ENCODE measurements at regions not wholly inside any gene's neighbourhood (a gene's known extent, or its start where the extent isn't known, plus 50 kb on each side); places are given as distances from the start of the nearest gene placed in this dataset.

DNA sequence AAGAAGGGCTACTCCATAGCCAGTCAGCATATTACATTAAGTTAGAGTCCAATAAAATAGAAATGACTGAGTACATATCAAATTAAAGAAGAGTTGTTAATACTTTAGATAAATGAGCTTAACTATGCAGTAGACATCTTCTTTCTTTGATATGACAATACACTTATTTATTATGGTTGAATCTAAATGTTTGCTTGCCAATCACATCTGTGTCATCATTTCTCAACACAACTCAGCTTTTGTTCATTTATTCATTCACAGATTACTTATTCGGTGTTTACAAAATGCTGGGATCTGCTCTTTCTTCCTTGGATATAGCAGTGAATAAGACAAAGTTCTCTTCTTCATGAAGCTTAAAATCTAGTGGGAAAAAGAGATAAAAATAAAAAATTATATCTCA, 614.6 kb upstream of the ATP2B1 start:
- H3K36me3 ChIP-seq (ENCODE audit: control insufficient read depth, insufficient read depth, low read length): no peaks in the 10 kb centered on the region
- no peaks in the 10 kb centered on the region for H3K4me1 ChIP-seq (ENCODE audit: control insufficient read depth, insufficient read depth, low read length)
- no peaks in the 10 kb centered on the region for H3K27me3 ChIP-seq (ENCODE audit: control insufficient read depth, insufficient read depth, low read length, poor library complexity, severe bottlenecking)
- H3K9me3 ChIP-seq (ENCODE audit: control insufficient read depth, low read length): no peaks in the 10 kb centered on the region
- H3K27ac ChIP-seq (ENCODE audit: insufficient read depth, low read depth, low read length, poor library complexity, severe bottlenecking): no peak overlapping the region
- H3K4me3 ChIP-seq (ENCODE audit: insufficient read depth, low read depth, low read length): no peak overlapping the region
- 100% methylated on average over 1 of the region's 1 CpG for WGBS, 2 experiments

DNA sequence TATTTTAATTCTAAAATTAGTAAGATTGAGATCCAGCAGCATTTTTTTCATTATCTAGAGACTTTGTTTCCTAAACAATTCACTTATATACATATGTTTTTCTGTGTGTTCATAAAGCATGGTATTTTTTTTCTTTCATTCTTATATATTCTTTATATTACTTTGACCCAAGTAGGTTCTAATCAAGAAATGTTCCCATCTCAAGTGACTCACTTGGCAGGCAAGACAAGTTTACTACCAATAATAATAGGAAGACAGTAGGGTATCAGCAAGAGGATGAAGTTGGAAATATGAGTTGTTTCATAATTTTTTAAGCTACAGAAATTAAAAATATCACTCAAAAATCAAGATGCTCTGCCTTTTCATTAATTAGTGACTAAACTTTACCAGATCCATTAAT, 613.4 kb upstream of the ATP2B1 start:
- Histone ChIP-seq H3K27ac (ENCODE audit: insufficient read depth, low read depth, low read length, poor library complexity, severe bottlenecking) (no peak overlapping the region), H3K4me1 (ENCODE audit: control insufficient read depth, insufficient read depth, low read length) (no peaks in the 10 kb centered on the region), H3K9me3 (ENCODE audit: control insufficient read depth, low read length) (no peaks in the 10 kb centered on the region), H3K4me3 (ENCODE audit: insufficient read depth, low read depth, low read length) (no peak overlapping the region), H3K27me3 (ENCODE audit: control insufficient read depth, insufficient read depth, low read length, poor library complexity, severe bottlenecking) (no peaks in the 10 kb centered on the region), H3K36me3 (ENCODE audit: control insufficient read depth, insufficient read depth, low read length) (no peaks in the 10 kb centered on the region)

DNA sequence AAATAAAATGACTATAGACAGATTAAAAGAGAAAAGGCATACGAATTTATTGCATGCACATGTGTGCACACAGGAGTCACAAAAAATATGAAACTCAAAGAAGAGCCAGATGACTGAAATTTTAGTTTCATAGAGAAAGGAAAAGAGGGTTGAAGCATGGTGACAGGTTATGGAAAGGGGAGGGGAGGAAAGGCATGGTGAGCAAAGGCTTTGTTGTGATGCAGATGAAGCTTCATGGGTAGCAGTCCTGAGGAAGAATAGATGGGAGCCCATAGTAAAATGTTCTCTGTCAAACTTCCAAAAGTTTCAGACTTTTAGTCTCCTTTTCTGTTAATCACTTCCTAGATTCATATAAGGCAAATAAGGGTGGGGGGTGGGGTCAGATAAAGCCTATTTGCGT, 612.7 kb upstream of the ATP2B1 start:
- 79 to 90% methylated on average over 2 of the region's 2 CpGs for WGBS, 2 experiments
- H3K27ac ChIP-seq (ENCODE audit: insufficient read depth, low read depth, low read length, poor library complexity, severe bottlenecking): no peak overlapping the region
- no peaks in the 10 kb centered on the region for H3K9me3 ChIP-seq (ENCODE audit: control insufficient read depth, low read length)
- H3K4me3 ChIP-seq (ENCODE audit: insufficient read depth, low read depth, low read length): no peak overlapping the region
- no peaks in the 10 kb centered on the region for H3K4me1 ChIP-seq (ENCODE audit: control insufficient read depth, insufficient read depth, low read length)
- no peaks in the 10 kb centered on the region for H3K27me3 ChIP-seq (ENCODE audit: control insufficient read depth, insufficient read depth, low read length, poor library complexity, severe bottlenecking)
- H3K36me3 ChIP-seq (ENCODE audit: control insufficient read depth, insufficient read depth, low read length): no peaks in the 10 kb centered on the region

DNA sequence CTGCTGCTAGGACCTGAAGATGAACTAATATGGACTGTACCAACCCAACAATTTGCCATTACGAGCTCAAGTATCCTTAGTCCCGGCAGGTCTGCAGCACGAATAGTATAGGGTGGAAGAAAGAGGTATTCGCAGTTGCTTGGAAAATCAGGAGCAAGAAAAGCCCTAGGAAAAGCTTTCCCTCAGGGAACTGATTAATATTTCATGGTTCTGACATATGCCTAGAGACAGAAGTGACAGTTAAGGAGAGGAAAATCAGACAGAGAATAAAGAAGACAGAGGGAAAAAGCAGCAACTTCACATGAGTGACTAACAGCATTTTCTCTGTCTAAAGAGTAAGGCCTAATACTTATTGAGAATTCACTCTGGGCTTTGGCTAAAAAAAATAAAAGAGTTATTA, 602.9 kb upstream of the ATP2B1 start:
- Histone ChIP-seq H3K36me3 (ENCODE audit: control insufficient read depth, insufficient read depth, low read length) (no peaks in the 10 kb centered on the region), H3K9me3 (ENCODE audit: control insufficient read depth, low read length) (no peaks in the 10 kb centered on the region), H3K27ac (ENCODE audit: insufficient read depth, low read depth, low read length, poor library complexity, severe bottlenecking) (no peak overlapping the region), H3K27me3 (ENCODE audit: control insufficient read depth, insufficient read depth, low read length, poor library complexity, severe bottlenecking) (no peaks in the 10 kb centered on the region), H3K4me1 (ENCODE audit: control insufficient read depth, insufficient read depth, low read length) (no peaks in the 10 kb centered on the region), H3K4me3 (ENCODE audit: insufficient read depth, low read depth, low read length) (no peak overlapping the region)
- WGBS, 2 experiments: 91 to 97% methylated on average over 4 of the region's 4 CpGs

DNA sequence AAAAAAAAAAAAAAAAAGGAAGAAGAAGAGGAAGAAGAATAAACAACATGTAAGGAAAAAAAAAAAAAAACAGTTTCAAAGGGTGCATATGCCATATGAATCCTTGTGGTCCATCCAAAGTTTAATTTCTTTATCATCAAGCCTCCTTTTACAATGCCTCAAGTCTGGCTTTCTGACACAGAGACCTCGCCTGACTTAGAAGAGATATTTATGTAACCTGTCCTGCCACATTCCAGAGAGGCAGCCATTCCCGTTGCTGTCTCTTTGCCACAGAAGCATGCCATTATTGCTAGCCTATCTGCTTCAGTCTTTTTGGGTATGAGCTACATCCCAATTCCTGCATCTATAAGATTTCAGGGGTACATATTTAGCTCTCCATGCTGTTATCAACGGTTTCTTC, 596.7 kb upstream of the ATP2B1 start:
- Histone ChIP-seq H3K27ac (ENCODE audit: insufficient read depth, low read depth, low read length, poor library complexity, severe bottlenecking) (no peak overlapping the region), H3K9me3 (ENCODE audit: control insufficient read depth, low read length) (no peaks in the 10 kb centered on the region), H3K4me1 (ENCODE audit: control insufficient read depth, insufficient read depth, low read length) (no peaks in the 10 kb centered on the region), H3K36me3 (ENCODE audit: control insufficient read depth, insufficient read depth, low read length) (no peaks in the 10 kb centered on the region), H3K4me3 (ENCODE audit: insufficient read depth, low read depth, low read length) (no peak overlapping the region), H3K27me3 (ENCODE audit: control insufficient read depth, insufficient read depth, low read length, poor library complexity, severe bottlenecking) (no peaks in the 10 kb centered on the region)
- 77 to 79% methylated on average over 2 of the region's 3 CpGs for WGBS, 2 experiments

DNA sequence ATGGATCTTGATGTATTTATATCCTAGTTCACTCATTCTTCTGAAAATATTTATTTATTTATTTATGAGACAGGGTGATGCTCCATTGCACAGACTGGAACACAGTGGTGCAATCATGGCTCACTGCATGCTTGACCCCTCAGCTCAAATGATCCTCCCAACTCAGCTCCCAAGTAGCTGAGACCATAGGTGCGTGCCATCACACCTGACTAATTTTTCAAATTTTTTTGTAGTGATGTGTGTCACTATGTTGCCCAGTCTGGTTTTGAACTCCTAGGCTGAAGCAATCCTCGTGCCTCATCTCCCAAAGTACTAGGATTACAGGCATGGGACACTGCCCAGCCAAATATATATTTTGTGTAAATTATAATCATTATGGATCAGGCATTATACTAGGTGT, 595.6 kb upstream of the ATP2B1 start:
- H3K27me3 ChIP-seq (ENCODE audit: control insufficient read depth, insufficient read depth, low read length, poor library complexity, severe bottlenecking): no peaks in the 10 kb centered on the region
- no peak overlapping the region for H3K27ac ChIP-seq (ENCODE audit: insufficient read depth, low read depth, low read length, poor library complexity, severe bottlenecking)
- H3K9me3 ChIP-seq (ENCODE audit: control insufficient read depth, low read length): no peaks in the 10 kb centered on the region
- no peaks in the 10 kb centered on the region for H3K36me3 ChIP-seq (ENCODE audit: control insufficient read depth, insufficient read depth, low read length)
- H3K4me1 ChIP-seq (ENCODE audit: control insufficient read depth, insufficient read depth, low read length): no peaks in the 10 kb centered on the region
- WGBS, 2 experiments: 91 to 96% methylated on average over 2 of the region's 2 CpGs
- no peak overlapping the region for H3K4me3 ChIP-seq (ENCODE audit: insufficient read depth, low read depth, low read length)

DNA sequence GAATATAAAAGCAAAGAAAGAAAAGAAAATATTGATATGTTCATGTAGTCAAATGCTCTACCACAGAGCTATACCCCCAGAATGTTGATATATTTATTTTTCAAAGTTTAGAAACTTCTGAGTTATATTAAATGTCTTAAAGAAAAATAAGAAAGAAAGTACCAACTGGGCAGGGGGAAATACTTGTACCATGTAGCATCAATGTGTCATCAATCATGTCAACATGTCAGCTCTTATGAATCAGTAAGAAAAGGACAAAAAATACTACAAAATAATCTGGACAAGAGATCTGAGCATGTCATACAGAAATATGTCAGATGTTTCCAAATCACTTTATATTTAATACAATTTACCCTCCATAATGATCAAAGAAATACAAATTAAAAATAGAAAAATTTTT, 595.1 kb upstream of the ATP2B1 start:
- Histone ChIP-seq H3K27ac (ENCODE audit: insufficient read depth, low read depth, low read length, poor library complexity, severe bottlenecking) (no peak overlapping the region), H3K9me3 (ENCODE audit: control insufficient read depth, low read length) (no peaks in the 10 kb centered on the region), H3K36me3 (ENCODE audit: control insufficient read depth, insufficient read depth, low read length) (no peaks in the 10 kb centered on the region), H3K4me1 (ENCODE audit: control insufficient read depth, insufficient read depth, low read length) (no peaks in the 10 kb centered on the region), H3K4me3 (ENCODE audit: insufficient read depth, low read depth, low read length) (no peak overlapping the region), H3K27me3 (ENCODE audit: control insufficient read depth, insufficient read depth, low read length, poor library complexity, severe bottlenecking) (no peaks in the 10 kb centered on the region)

DNA sequence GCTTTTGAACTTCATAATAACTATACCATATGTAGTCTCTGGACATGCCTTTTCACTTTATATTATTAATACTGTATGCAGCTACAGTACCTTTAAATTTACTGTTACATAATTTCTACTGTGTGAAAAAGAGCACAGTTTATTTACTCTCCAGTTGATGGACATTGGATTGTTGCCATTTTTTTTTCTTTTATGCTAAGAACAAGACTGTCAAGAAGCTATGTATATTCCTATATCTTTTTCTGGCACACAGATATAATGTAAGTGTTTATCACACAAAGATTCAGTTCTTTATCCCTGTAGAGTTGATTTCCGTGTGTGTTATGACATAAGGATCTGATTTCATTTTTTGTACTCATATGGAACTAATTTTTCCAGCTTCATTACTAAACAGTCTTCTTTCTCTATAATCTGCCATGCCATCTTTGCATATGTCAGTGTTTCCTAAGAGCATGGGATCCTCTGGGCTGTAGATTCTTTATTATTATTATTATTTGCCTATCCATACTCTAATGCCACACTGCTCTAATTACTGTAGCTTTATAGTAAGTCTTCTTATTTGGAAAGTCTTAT, 593.0 kb upstream of the ATP2B1 start:
- Histone ChIP-seq H3K4me3 (ENCODE audit: insufficient read depth, low read depth, low read length) (no peak overlapping the region), H3K4me1 (ENCODE audit: control insufficient read depth, insufficient read depth, low read length) (no peaks in the 10 kb centered on the region), H3K9me3 (ENCODE audit: control insufficient read depth, low read length) (no peaks in the 10 kb centered on the region), H3K27ac (ENCODE audit: insufficient read depth, low read depth, low read length, poor library complexity, severe bottlenecking) (no peak overlapping the region), H3K27me3 (ENCODE audit: control insufficient read depth, insufficient read depth, low read length, poor library complexity, severe bottlenecking) (no peaks in the 10 kb centered on the region), H3K36me3 (ENCODE audit: control insufficient read depth, insufficient read depth, low read length) (no peaks in the 10 kb centered on the region)
- WGBS, 2 experiments: no CpG with 5 or more reads among the region's 1 CpG

DNA sequence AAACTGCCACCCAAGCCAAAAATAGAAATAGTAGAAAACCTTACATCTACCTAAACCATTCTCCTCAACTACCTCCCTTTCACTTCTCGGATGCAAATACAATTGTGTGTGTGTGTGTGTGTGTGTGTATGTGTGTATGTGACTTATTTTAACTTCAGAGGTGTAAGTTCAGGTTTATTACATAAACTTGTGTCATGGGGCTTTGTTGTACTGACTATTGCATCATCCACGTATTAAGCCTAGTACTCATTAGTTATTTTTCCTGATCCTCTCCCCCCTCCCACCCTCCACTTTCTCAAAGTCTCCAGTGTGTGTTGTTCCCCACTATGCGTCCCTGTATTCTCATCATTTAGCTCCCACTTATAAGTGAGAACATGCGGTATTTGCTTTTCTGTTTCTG, 592.5 kb upstream of the ATP2B1 start:
- WGBS, 2 experiments: 90 to 92% methylated on average over 3 of the region's 4 CpGs
- H3K36me3 ChIP-seq (ENCODE audit: control insufficient read depth, insufficient read depth, low read length): no peaks in the 10 kb centered on the region
- no peak overlapping the region for H3K4me3 ChIP-seq (ENCODE audit: insufficient read depth, low read depth, low read length)
- no peak overlapping the region for H3K27ac ChIP-seq (ENCODE audit: insufficient read depth, low read depth, low read length, poor library complexity, severe bottlenecking)
- H3K27me3 ChIP-seq (ENCODE audit: control insufficient read depth, insufficient read depth, low read length, poor library complexity, severe bottlenecking): no peaks in the 10 kb centered on the region
- no peaks in the 10 kb centered on the region for H3K9me3 ChIP-seq (ENCODE audit: control insufficient read depth, low read length)
- H3K4me1 ChIP-seq (ENCODE audit: control insufficient read depth, insufficient read depth, low read length): no peaks in the 10 kb centered on the region

DNA sequence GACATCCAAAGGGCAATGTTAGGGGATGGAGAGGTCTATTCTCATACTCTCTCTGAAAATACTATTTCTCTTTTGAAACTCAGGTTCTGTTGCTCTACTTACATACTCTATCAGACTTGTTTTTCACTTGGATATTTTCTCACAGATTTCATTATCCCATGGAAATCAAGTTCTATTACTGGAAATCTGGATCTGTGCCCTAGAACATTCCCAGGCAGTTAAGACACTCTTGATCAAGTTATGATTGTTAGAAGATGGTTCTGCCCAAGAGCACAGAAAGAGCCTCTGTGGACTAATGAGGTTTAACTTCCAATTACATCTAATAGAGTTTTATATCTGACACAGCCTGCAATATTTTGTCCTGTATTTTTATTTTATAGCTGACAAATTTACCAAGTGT, 591.0 kb upstream of the ATP2B1 start:
- no peaks in the 10 kb centered on the region for H3K36me3 ChIP-seq (ENCODE audit: control insufficient read depth, insufficient read depth, low read length)
- H3K9me3 ChIP-seq (ENCODE audit: control insufficient read depth, low read length): no peaks in the 10 kb centered on the region
- H3K27me3 ChIP-seq (ENCODE audit: control insufficient read depth, insufficient read depth, low read length, poor library complexity, severe bottlenecking): no peaks in the 10 kb centered on the region
- H3K27ac ChIP-seq (ENCODE audit: insufficient read depth, low read depth, low read length, poor library complexity, severe bottlenecking): no peak overlapping the region
- H3K4me3 ChIP-seq (ENCODE audit: insufficient read depth, low read depth, low read length): no peak overlapping the region
- H3K4me1 ChIP-seq (ENCODE audit: control insufficient read depth, insufficient read depth, low read length): no peaks in the 10 kb centered on the region

DNA sequence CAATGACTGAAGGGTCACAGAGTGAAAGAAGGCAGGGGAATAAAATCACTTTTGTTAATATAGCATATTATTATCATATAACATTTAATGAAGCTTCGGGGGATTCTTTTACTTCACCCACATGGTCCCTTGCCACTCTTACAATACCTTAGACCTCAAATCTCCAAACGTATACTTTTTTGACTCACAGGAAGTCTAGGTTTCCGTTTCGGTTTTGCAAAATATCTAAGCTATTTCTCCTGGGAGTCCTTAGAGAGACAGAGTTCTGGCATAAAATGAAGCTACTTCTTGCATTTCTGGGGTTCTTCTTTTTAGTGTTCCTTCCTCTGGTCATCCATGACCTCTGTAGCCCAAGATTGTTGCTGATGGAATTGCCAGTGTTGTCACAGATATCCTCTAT, 590.5 kb upstream of the ATP2B1 start:
- Histone ChIP-seq H3K4me1 (ENCODE audit: control insufficient read depth, insufficient read depth, low read length) (no peaks in the 10 kb centered on the region), H3K27me3 (ENCODE audit: control insufficient read depth, insufficient read depth, low read length, poor library complexity, severe bottlenecking) (no peaks in the 10 kb centered on the region), H3K4me3 (ENCODE audit: insufficient read depth, low read depth, low read length) (no peak overlapping the region), H3K36me3 (ENCODE audit: control insufficient read depth, insufficient read depth, low read length) (no peaks in the 10 kb centered on the region), H3K9me3 (ENCODE audit: control insufficient read depth, low read length) (no peaks in the 10 kb centered on the region), H3K27ac (ENCODE audit: insufficient read depth, low read depth, low read length, poor library complexity, severe bottlenecking) (no peak overlapping the region)
- 90 to 93% methylated on average over 4 of the region's 4 CpGs for WGBS, 2 experiments
